ENCODE measurements at regions not wholly inside any gene's neighbourhood (a gene's known extent, or its start where the extent isn't known, plus 50 kb on each side); places are given as distances from the start of the nearest gene placed in this dataset.

DNA sequence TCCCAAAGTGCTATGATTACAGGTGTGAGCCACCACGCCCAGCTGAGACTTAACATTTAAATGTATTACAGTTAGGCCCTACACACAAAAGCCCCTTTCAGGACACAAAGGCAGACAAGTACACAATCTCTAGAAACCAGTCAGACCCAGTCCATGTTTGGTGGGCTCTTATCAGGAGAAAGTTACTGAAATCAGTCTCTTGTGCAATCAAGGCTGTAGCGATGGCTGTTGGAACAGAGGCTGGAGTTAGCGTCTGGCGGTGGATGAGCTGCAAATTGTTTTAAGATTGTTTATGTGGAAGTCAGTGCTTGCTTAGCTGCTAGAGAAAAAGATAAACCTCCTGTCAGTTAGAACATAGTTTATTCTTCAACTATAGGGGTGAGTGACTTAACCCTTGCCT is 89.5 kb upstream of the SNRPN start:
- TF ChIP-seq POLR2A (IDR thresholded peaks at IDR 0.05; ENCODE audit: control extremely low read depth in 1 of 2, low read depth in 2 of 2, low read length in 2 of 2): no peak
- TF ChIP-seq, protein P1, sequence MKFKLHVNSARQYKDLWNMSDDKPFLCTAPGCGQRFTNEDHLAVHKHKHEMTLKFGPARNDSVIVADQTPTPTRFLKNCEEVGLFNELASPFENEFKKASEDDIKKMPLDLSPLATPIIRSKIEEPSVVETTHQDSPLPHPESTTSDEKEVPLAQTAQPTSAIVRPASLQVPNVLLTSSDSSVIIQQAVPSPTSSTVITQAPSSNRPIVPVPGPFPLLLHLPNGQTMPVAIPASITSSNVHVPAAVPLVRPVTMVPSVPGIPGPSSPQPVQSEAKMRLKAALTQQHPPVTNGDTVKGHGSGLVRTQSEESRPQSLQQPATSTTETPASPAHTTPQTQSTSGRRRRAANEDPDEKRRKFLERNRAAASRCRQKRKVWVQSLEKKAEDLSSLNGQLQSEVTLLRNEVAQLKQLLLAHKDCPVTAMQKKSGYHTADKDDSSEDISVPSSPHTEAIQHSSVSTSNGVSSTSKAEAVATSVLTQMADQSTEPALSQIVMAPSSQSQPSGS (IDR thresholded peaks at IDR 0.05; ENCODE audit: low read length): no peak
- no peak for TF ChIP-seq CBX5 (IDR thresholded peaks at IDR 0.05; ENCODE audit: low read depth, low read length)
- TF ChIP-seq, protein P2, sequence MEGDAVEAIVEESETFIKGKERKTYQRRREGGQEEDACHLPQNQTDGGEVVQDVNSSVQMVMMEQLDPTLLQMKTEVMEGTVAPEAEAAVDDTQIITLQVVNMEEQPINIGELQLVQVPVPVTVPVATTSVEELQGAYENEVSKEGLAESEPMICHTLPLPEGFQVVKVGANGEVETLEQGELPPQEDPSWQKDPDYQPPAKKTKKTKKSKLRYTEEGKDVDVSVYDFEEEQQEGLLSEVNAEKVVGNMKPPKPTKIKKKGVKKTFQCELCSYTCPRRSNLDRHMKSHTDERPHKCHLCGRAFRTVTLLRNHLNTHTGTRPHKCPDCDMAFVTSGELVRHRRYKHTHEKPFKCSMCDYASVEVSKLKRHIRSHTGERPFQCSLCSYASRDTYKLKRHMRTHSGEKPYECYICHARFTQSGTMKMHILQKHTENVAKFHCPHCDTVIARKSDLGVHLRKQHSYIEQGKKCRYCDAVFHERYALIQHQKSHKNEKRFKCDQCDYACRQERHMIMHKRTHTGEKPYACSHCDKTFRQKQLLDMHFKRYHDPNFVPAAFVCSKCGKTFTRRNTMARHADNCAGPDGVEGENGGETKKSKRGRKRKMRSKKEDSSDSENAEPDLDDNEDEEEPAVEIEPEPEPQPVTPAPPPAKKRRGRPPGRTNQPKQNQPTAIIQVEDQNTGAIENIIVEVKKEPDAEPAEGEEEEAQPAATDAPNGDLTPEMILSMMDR (IDR thresholded peaks at IDR 0.05; ENCODE audit: control extremely low read depth in 1 of 3, insufficient read depth in 1 of 3, low read depth in 1 of 3, low read length in 3 of 3): no peak
- no peak for TF ChIP-seq BRCA1 (IDR thresholded peaks at IDR 0.05; ENCODE audit: low read depth, low read length)
- TF ChIP-seq, protein P3, sequence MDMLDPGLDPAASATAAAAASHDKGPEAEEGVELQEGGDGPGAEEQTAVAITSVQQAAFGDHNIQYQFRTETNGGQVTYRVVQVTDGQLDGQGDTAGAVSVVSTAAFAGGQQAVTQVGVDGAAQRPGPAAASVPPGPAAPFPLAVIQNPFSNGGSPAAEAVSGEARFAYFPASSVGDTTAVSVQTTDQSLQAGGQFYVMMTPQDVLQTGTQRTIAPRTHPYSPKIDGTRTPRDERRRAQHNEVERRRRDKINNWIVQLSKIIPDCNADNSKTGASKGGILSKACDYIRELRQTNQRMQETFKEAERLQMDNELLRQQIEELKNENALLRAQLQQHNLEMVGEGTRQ (IDR thresholded peaks at IDR 0.05; ENCODE audit: low read length): no peak
- TF ChIP-seq, protein P4, sequence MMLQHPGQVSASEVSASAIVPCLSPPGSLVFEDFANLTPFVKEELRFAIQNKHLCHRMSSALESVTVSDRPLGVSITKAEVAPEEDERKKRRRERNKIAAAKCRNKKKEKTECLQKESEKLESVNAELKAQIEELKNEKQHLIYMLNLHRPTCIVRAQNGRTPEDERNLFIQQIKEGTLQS (IDR thresholded peaks at IDR 0.05; ENCODE audit: insufficient read depth, low read depth, low read length): no peak
- no peak for TF ChIP-seq CEBPB (IDR thresholded peaks at IDR 0.05; ENCODE audit: low read depth, low read length)
- no peak for TF ChIP-seq POLR2AphosphoS5 (IDR thresholded peaks at IDR 0.05; ENCODE audit: low read depth, low read length)
- no peak for TF ChIP-seq EZH2 (IDR thresholded peaks at IDR 0.05; ENCODE audit: low read depth, low read length, severe bottlenecking)
- no peak for TF ChIP-seq NRF1 (IDR thresholded peaks at IDR 0.05; ENCODE audit: low read depth, low read length)
- TF ChIP-seq EP300 (IDR thresholded peaks at IDR 0.05; ENCODE audit: borderline replicate concordance in 1 of 2, low read depth in 2 of 2, low read length in 2 of 2): no peak
- no peak for TF ChIP-seq GTF2F1 (IDR thresholded peaks at IDR 0.05; ENCODE audit: borderline replicate concordance, low read depth, low read length)
